HG02840 (cell line): ENCODE measurements at regions not wholly inside any gene's neighbourhood (a gene's known extent, or its start where the extent isn't known, plus 50 kb on each side); places are given as distances from the start of the nearest gene placed in this dataset.

Experiments used
- ATAC-seq: cut with Tn5 transposase; IDR thresholded peaks from one replicate; pipeline ENCODE4 v1.9.1; 2021; ENCODE audit warnings: mild to moderate bottlenecking, moderate library complexity, moderate number of reproducible peaks; ENCODE audit not compliant: unreplicated experiment, low FRiP score

DNA sequence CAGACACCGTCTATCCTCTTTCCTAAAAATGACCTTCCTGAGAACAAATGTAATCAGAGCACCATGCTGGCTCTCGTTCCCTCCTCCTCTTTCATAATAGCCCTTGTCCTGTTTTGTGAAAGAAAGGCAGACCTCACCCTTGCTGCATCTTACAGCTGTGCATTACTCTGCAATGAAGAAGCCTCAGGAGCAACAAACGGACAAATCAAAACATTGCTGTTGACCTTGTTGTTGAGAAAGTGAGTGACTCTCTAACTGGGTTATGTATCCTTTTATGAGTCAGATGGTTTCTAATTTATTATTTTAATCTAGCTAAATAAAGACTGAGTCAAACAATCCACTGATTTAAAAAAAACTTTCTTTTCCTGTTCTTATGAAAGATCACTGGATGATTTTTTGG, 180.9 kb downstream of the RPS29 start:
- no peak for ATAC-seq

DNA sequence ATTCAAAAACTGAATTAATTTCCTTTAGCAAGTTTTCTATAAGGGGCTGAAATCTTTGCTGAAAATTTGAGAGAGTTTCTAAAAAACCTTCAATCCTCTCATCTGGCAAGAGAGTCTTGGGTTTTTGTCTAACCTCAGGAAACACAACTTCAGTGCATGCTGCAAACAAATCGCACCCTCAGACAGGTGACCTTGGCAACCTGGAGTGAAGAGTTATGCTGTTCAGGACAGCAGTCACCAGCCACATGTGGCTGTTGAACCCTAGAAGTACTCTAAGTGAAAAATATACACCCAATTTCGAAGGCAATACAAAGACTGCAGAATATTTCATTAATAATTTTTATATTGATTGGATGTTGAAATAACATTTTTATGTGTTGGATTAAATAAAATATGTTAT, 184.8 kb downstream of the RPS29 start:
- ATAC-seq = no peak

DNA sequence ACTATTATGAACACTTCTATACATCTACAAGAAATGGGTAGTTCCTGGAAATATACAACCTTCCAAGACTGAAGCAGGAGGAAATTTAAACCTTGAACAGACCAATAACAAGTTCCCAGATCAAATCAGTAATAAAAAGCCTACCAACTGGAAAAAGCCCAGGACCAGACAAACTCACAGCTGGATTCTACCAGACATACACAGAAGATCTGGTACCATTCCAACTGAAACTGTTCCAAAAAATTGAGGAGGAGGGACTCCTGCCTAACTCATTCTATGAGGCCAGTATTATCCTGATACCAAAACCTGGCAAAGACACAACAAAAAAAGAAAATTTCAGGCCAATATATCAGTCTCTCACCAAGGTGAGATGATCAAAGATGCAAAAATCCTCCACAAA, 189.4 kb downstream of the RPS29 start:
- no peak for ATAC-seq

DNA sequence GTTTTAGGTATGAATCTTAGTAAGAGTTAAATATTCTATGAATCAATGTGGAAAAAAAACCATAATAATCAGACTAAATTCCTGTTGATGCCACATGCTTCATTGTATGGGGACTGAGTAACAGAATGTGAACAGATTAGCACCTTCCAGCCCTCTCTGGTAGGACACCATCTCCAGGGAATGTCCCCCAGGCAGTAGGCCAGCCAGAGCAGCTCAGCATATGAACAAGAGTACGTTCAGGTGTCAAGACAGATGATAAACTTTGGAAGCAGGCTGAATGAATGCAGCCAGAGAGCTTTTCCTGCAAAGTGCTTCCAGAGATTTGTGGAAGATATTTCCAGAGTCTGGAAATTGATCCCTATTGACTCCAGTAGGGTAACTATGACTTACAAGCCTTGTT, 204.4 kb downstream of the RPS29 start:
- no peak for ATAC-seq

DNA sequence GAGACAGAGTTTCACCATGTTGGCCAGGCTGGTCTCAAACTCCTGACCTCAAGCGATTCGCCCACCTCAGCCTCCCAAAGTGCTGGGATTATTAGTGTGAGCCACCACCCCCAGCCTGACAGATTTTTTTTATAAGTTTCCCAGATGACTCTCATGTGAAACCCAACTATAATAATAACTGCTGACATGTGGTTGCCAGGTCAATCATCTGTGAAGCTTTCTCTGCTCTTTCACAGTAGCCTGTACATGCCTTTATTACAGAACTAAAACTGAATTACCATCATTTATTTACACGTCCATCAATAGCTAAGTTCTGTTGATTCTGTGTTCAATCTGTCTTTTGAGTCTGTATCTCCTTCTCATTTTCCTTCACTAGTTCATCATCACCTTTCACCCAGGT, 218.5 kb downstream of the RPS29 start:
- ATAC-seq = no peak

DNA sequence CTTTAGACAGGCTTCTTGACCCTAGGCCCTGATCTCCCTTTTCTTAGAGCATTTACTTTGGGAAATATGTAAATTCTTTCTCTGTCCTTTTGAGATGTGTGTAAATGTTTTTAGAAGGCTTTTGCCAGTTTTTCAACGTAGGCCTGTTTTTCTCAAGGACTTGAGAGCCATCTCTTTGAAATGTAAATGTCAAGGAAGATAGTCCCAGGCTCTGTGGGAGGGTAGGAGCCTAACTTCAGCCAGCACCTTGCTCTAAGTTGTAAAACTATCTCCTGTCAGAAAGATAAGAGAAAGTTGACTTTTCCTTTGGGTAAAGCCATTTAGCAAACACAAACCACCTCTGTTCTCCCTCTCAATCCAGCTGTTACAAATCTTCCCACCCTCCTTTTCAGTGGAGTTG, 219.8 kb downstream of the RPS29 start:
- no peak for ATAC-seq

DNA sequence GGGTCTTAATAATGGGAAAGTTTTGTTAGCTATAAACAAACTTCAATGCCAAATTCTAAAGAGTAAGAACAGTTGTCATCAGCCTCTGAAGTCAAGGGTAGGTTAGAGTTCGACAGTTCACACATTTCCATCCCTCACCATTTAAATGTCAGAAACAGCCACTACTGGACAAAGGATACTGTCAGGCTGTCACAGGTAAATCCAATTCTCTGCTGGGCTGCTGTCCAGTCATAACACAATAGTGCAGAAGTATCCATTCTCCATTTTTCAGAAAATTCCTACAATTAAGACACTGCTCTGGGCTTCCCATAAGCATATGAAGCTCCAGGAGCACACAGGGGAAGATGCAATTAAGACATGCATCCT, 221.4 kb downstream of the RPS29 start:
- ATAC-seq = no peak

DNA sequence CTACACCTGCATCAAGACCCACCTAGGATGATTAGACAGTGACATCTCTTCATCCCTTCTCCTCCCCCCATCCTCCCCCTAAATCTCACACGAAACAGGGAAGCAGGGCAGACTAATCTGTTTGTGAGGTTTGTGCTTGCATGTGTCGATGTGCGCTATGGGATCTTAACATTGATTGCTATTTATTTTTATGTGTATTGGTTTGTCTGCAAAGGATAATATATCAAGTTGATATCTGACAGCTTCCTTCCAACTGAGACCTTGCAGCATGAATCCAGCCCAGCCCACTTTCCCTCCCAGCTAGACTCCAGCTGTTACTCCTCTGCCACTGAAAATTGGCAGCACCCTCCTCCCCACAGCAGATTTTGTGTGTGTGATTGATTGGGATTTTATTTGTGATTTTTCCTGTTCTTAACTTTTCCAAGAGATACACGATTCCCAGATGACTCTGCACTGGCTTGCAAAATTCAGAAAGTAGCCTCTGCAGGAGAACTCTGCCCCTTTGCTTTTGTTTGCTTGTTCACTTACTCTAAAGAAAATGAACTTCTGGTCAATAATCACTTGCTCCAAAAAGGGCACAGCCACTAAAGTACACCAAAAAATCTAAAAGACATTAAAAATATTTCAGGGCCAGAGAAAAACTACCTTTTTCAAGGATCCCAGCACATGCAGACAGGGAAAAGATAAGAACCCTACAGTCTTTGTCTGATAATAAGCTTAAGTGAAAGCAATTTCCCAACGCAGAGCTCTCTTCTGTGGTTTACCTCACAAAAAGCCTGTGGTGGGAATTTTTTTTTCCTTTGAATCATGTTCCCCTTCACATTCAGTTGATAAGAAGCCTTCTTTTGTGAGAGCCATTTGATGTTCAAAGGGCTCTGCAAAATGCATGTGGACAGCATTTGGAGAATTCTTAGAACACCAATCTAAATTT, 222.1 kb downstream of the RPS29 start:
- no peak for ATAC-seq

DNA sequence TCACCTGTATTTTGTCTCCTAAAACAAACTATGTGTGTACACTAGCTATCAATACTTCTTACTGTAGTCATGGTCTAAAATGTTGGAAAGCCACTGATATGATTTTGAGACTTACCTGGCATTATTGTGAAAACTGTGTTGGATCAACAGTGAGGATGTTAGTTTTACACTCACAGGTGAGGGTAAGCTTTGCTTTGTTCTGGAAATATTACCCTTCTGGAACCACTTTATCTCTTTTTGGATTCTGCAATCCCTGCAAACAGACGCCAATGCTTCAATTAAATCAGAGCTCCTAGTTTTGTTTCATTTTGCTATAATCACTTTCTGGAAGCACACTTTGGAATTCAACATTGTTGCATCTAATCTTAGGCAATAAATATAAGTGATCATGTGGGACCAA, 223.3 kb downstream of the RPS29 start:
- no peak for ATAC-seq

DNA sequence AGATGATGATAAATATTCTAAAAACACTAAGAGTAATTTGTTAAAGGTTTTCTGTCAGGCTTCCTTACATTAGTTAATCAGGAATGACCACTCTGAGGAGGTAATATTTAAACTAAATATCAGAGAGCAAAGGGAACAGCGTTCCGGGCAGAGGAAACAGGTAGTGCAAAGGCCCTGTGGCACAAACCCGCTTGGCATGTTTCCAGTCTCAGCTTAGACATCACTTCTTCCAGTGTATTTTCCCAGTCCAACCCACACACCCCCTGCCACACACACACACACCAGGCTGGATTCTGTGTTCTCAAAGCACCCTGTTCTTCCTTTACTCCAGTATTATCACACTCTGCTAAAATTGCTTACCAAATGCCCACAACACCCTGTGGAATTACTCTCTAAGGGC, 247.1 kb downstream of the RPS29 start:
- ATAC-seq = no peak

DNA sequence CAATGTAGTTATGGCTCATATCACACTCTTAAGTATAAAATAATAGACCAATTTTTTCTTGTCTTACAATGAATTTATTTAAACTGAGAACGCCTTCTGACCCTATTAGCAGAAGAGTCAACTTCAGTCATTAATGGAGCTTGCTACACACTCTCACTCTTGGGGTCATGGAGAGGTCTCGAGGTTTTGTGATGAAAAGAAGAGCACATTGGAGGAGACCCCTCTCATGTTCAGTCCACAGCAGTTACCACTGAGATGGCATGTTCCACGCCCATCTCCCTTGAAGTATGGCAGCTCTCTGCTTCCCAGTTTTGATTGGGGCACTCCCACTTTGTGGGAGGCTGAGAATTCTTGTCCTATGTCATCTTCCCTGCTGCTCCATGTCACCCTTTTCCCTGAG, 266.4 kb downstream of the RPS29 start:
- no peak for ATAC-seq

DNA sequence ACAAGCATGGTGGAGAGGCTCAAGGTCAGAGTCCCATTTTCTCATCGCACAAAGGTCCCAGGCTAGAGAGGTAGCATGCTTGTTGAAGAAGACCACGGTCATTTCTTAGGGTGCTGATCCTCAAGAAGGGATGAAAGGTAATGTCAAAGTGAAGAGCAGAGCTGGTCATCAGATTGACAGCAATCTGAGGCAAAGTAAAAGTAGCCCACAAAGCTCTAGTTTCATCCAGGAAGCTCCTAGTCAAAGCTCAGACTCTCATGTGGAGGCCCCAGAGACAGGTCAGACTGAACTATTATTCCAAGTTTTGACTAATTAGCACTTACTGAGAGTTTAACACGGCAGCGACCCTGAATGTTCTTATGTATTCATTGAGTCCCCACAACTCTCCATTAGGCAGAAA, 270.6 kb downstream of the RPS29 start:
- ATAC-seq = no peak

DNA sequence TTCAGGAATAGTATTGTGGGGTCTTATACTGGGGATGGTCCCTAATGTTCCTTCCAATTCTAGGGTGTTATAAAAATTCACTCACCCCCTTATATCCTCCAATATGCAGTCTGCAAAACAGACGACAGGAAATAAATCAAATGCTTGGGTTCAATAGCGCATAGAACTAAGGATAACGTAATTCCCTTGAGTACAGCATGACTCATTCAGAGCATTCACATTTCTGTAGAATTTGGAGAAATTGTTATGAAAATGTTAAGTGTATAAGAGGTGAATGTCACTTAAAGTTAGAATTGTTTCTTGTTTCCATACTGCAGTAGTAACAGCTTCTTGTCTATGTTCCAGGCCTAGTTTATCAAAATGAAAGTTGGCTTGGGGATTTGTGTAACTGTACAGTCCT, 271.4 kb downstream of the RPS29 start:
- no peak for ATAC-seq

DNA sequence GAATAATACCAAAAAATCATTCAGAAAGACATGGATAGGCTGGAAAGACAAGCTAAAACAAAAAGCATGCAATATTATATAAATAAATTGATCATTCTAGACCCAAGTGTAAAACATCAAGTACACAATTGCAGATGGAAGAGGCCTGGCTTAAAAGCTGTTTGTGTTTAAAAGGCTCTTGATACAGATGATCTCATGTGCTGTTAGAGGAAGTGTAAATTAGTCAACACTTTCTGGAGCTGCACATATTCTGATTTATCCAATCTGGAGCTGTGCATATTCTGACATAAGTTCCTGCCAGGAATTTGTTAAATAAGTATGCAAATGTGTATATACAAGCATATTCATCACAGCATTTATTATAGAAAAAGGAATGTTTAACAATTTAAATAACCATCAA, 273.1 kb downstream of the RPS29 start:
- no peak for ATAC-seq

DNA sequence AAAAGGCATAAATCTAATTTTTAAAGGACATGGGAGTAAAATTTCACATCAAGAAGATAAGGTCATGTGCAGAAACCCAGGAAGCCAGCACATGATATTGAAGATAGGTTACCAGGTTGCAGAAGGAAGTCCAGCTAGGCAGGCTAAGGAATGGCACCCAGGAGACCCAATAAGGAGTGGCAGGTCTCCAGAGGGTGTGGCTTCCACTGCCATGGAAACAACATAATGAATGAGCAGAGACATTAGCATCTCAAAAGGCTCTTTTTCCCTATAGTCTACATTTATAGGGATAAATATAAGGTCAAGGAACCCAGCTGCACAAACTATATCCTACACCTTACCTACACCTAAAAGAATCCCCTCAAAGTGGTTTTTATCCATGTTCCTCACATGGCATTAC, 275.9 kb downstream of the RPS29 start:
- no peak for ATAC-seq

DNA sequence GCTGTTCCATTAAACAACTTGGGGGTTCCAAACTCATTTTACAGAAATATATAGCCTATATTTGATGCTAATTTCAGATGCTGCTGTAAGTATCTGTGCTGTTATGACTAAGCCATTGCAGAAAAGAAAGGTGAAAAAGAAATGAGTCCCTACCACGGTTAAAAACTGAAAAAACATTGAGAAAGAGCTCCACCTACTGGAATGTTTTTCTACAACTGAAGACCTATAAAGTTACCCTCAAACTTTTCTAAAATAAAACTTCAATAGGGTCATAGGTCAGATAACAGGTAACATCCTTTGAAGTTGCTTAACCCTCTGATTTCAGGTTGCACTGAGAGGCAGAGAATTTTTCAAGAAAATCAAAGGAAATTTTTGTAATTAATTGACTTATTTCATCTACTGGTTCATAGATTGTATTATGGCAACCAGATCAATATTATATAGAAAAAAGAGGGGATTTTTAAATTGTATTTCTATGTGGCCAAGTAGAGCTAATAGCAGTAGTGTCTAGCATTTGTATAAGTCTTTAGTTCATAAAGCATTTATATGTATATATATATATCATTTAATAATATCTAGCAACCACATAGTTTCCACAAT, 279.9 kb downstream of the RPS29 start:
- ATAC-seq = no peak

DNA sequence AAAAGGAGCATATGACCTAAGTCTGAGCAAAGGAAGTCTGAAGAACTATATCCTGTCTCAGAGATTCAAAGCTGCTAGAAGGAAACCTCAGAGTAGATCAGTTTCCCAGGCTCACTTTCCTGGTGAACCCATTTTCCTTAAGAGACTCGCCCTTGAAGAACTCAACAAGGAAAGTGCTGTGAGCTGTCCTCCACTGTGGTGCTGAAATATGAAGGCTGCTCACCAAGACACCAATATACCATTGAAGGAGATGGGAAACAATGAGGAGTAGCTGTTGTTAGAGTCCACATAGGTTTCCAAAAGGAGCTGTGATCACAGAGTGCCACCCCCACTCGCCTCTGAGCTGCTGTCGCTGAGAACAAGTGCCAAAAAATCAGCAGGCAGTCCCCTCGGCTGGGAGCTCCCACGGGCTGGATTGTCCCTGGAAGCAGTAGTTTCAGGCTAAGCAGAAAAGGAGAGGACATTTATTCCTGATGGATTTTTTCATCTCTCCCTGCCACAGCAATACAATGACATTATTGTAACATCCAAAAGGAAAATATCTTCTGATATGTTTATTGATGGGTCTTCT, 282.1 kb downstream of the RPS29 start:
- no peak for ATAC-seq

DNA sequence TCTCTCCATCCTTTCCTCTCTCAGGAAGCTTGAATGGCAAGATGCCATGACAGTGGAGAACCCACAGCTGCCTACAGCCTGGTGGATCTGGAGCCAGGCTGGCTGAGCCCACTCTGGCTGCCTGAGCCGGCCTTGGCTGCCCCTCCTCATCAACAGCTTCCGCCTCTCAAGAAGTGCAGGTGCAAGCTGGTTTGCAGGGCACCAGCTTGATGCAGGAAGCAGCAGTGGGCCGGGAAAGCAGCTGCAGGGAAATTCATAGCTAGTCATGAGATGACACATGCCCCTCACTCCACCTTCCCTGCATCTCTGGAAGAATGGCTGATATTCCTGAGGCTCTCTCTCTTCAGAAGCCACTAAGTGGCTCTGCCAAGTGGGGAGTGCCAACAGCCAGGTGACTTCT, 289.1 kb downstream of the RPS29 start:
- ATAC-seq = no peak

DNA sequence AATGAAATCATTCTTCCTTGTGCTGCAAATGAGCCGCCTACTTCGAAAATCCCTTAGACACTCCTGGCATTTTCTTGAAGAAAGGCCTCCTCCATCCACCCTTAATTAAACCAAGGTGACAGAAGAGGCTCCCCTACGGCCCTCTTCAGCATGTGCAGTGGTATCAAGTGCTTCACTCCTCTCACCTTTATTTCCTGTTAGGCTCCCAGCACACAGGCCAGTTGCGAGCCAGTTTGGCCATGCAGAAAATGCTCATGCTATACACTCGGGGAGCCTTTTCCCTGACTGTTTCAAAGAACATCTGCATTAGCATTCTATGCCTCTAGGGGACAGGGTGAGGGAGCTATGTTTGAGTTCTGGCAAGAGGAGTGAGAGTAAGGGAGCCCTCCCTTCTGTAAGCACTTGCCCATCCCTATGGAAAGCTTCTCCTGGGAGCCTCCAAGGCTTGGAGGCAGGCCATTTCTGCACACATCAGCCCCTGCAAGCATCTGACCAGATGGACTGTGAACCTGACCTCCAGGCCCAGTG, 291.5 kb downstream of the RPS29 start:
- no peak for ATAC-seq

DNA sequence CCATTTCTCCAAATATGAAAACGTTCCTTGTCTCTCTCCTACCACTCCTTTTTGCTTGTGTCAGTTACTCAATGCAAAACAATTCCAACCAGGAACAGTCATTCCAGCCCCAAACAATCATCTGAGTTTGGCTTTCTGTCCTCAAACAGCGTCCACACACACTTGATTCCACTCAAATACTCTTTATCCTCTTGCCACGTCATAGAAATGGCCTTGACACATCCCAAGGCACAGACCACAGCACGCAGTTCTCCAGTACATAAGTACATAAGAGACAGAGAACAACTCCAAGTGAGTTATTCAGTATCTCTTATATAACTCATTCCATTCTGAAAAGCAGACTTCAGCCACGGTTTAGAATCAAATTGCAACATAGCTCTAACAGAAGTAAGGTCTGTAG, 299.2 kb downstream of the RPS29 start:
- no peak for ATAC-seq

DNA sequence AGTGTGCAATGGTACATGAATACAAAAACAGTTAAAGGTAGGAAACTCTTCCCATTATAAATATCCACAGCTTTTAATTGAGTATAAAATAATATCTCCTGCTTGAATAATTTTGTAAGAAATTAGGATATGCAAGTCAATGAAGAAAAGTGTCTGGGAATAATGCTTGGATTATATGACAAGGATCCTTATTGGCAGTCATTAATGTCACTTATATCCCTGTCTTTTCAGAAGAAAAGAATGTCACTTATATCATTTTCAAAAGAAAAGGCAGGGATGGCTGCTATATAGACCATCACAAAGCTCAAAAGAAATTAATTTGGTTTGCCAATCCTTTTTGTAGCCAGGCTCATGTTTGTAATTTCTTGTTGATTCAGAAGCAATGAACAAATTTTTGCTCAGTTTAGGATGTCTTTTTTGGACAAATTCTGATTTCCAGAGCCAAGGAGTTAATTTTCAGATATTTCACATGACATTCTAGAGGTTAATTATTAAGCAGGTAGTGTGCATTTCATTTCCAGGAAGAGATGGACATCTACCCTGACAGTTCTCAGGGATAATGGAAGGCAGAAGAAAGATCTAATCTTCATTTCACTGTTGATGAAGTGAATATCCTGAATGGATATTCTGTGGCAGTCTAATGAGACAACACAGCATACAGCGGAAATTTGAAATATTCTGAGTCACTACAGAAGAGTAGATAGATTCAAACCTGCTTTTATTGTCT, 299.8 kb downstream of the RPS29 start:
- ATAC-seq = no peak
